ENCODE measurements at regions not wholly inside any gene's neighbourhood (a gene's known extent, or its start where the extent isn't known, plus 50 kb on each side); places are given as distances from the start of the nearest gene placed in this dataset.

GRCh38 chr11:35066030-35066429 lies 72.9 kb upstream of the CD44 start:
- TF ChIP-seq CTCF (IDR thresholded peaks at IDR 0.05; ENCODE audit: low read length) (no peak), EZH2phosphoT487 (IDR thresholded peaks at IDR 0.05; ENCODE audit: low read length) (no peak)
